HepG2 (cell line): ENCODE measurements at regions not wholly inside any gene's neighbourhood (a gene's known extent, or its start where the extent isn't known, plus 50 kb on each side); places are given as distances from the start of the nearest gene placed in this dataset.

Experiments used
- CREM ChIP-seq, 2 experiments: sonication (generic) in 1 of 2; formaldehyde crosslinking in 1 of 2; IDR thresholded peaks; 2 replicates each; pipeline versions ENCODE4 v1.4.0 to v1.6.1; 2016 to 2020; ENCODE audit warnings: antibody characterized with exemption in 1 of 2, mild to moderate bottlenecking in 1 of 2, missing genetic modification reagents in 1 of 2
- EP300 ChIP-seq, 3 experiments: sonication (generic) in 1 of 3; formaldehyde crosslinking in 1 of 3; IDR thresholded peaks; 2 replicates each; pipeline versions ENCODE4 v1.5.1 to v1.6.1; 2011 to 2020; ENCODE audit warnings: low read depth in 2 of 3, low read length in 2 of 3, borderline replicate concordance in 1 of 3, improper control_type of control experiment in 1 of 3, mild to moderate bottlenecking in 1 of 3, missing genetic modification reagents in 1 of 3, moderate library complexity in 1 of 3
- HHEX ChIP-seq: IDR thresholded peaks from 2 replicates; pipeline ENCODE4 v1.6.1; 2016; ENCODE audit warnings: control low read depth
- RELA ChIP-seq: sonication (generic); formaldehyde crosslinking; IDR thresholded peaks from 2 replicates; pipeline ENCODE4 v1.4.0; 2020; ENCODE audit warnings: missing genetic modification reagents
- SOX13 ChIP-seq, 3 experiments: fragments of 450-650 bp in 1 of 3; sonication (generic) in 1 of 3; formaldehyde crosslinking in 1 of 3; IDR thresholded peaks in 2 of 3; conservative IDR thresholded peaks in 1 of 3; 2 replicates each; pipeline versions ENCODE4 v1.5.0 to v1.6.1; 2016 to 2020; ENCODE audit warnings: antibody characterized with exemption in 1 of 3, mild to moderate bottlenecking in 1 of 3, missing compliant biosample characterization in 1 of 3, missing genetic modification reagents in 1 of 3, moderate library complexity in 1 of 3
- SRY ChIP-seq: sonication (generic); formaldehyde crosslinking; IDR thresholded peaks from 2 replicates; pipeline ENCODE4 v1.8.0; 2022; ENCODE audit warnings: mild to moderate bottlenecking, missing genetic modification reagents
- TCF7 ChIP-seq: sonication (generic); IDR thresholded peaks from 2 replicates; pipeline ENCODE4 v1.6.1; 2016; ENCODE audit warnings: antibody characterized with exemption, low read depth
- ZBED4 ChIP-seq: sonication (generic); formaldehyde crosslinking; IDR thresholded peaks from 2 replicates; pipeline ENCODE4 v1.4.0; 2020; ENCODE audit warnings: missing genetic modification reagents, borderline replicate concordance
- ZNF609 ChIP-seq: sonication (generic); formaldehyde crosslinking; IDR thresholded peaks from 2 replicates; pipeline ENCODE4 v1.4.0; 2020; ENCODE audit warnings: mild to moderate bottlenecking, missing genetic modification reagents, borderline replicate concordance
- ZNF614 ChIP-seq: IDR thresholded peaks from 2 replicates; pipeline ENCODE4 v1.6.1; 2018; ENCODE audit warnings: missing biosample characterization, missing genetic modification reagents, inconsistent platforms, borderline replicate concordance
- ZNF710 ChIP-seq: sonication (generic); formaldehyde crosslinking; IDR thresholded peaks from 2 replicates; pipeline ENCODE4 v1.5.0; 2020; ENCODE audit warnings: mild to moderate bottlenecking, missing genetic modification reagents, borderline replicate concordance
- ZNF781 ChIP-seq: sonication (generic); formaldehyde crosslinking; IDR thresholded peaks from 2 replicates; pipeline ENCODE4 v1.5.1; 2020; ENCODE audit warnings: borderline replicate concordance, mild to moderate bottlenecking, missing genetic modification reagents; ENCODE audit errors: not compliant biosample characterization

GRCh38 chr1:193310564-193310963, 124.2 kb upstream of the B3GALT2 start (continued):
- TF ChIP-seq ZNF710 (CRISPR knock-in tag) (0 out of 2 replicates have a peak, but pooled peaks have one; percentile 38), SRY (no peak), TCF7 (peak; percentile 91), CREM (IDR thresholded peaks at IDR 0.05) (0 out of 2 replicates have a peak, but pooled peaks have one; percentile 25), CREM (CRISPR knock-in tag; IDR thresholded peaks at IDR 0.05) (no peak), ZBED4 (CRISPR knock-in tag) (no peak), ZNF609 (CRISPR knock-in tag) (peak; percentile 86), HHEX (peak; percentile 82; the same call in 1 of the 2 replicates), ZNF781 (CRISPR knock-in tag) (no peak), SOX13 (IDR thresholded peaks at IDR 0.05) (no peak), SOX13 (CRISPR knock-in tag; conservative IDR thresholded peaks at IDR 0.05 in 1 of 2, IDR thresholded peaks at IDR 0.05 in 1 of 2) (peak in 1 of 2 experiments; percentile 28; a peak in 1 of 4 replicates), ZNF614 (CRISPR knock-in tag) (no peak), EP300 (IDR thresholded peaks at IDR 0.05; ENCODE audit: low read depth in 2 of 2, low read length in 2 of 2) (0 out of 4 replicates have a peak, but pooled peaks of 1 of the 2 experiments have one; percentile 29), EP300 (CRISPR knock-in tag; IDR thresholded peaks at IDR 0.05; ENCODE audit: borderline replicate concordance) (no peak), RELA (CRISPR knock-in tag) (no peak)
